Kidney (tissue), 13 donors: ENCODE measurements at regions not wholly inside any gene's neighbourhood (a gene's known extent, or its start where the extent isn't known, plus 50 kb on each side); places are given as distances from the start of the nearest gene placed in this dataset.

Experiments
- DNase-seq, 5 donors: peaks; one replicate each; pipeline ENCODE4 v3.0.0-alpha.2; 2013 to 2020
- FAIRE-seq: peaks from 2 replicates; lab custom pipeline; 2012; peaks lifted over from hg19 to GRCh38; lab: Jason Lieb, UNC
- H3K27ac ChIP-seq, 2 donors: one replicate each; pipeline ENCODE4 v1.7.0; 2013; ENCODE audit warnings: low read depth in 2 of 2, low read length in 2 of 2, inconsistent platforms in 1 of 2
- H3K27me3 ChIP-seq: one replicate; pipeline ENCODE4 v1.7.1; 2013; ENCODE audit warnings: low read length, inconsistent platforms; ENCODE audit not compliant: control insufficient read depth, insufficient read depth
- H3K36me3 ChIP-seq, 3 donors: one replicate each; pipeline versions ENCODE4 v1.7.0 to v1.7.1; 2013; ENCODE audit warnings: low read length in 3 of 3, control low read depth in 1 of 3, inconsistent platforms in 1 of 3; ENCODE audit not compliant: insufficient read depth in 3 of 3, control insufficient read depth in 2 of 3
- H3K4me1 ChIP-seq, 3 donors: one replicate each; pipeline versions ENCODE4 v1.7.0 to v1.7.1; 2013; ENCODE audit warnings: low read length in 3 of 3, inconsistent platforms in 1 of 3, low read depth in 1 of 3; ENCODE audit not compliant: control insufficient read depth in 2 of 3, insufficient read depth in 2 of 3
- H3K4me3 ChIP-seq, 3 donors: one replicate each; pipeline versions ENCODE4 v1.7.0 to v1.8.1; 2013; ENCODE audit warnings: low read length in 3 of 3, control low read depth in 1 of 3, inconsistent platforms in 1 of 3
- H3K9ac ChIP-seq, 3 donors: one replicate each; pipeline versions ENCODE4 v1.7.0 to v1.7.1; 2013; ENCODE audit warnings: low read length in 3 of 3, control low read depth in 1 of 3, inconsistent platforms in 1 of 3
- H3K9me3 ChIP-seq, 3 donors: one replicate each; pipeline versions ENCODE4 v1.7.0 to v1.7.1; 2013; ENCODE audit warnings: low read length in 3 of 3, control low read depth in 1 of 3, inconsistent platforms in 1 of 3; ENCODE audit not compliant: control insufficient read depth in 2 of 3, insufficient read depth in 1 of 3
- intact Hi-C: fragments of 100-400 bp; cut with DNase I; formaldehyde crosslinking; loops from one replicate; pipeline ENCODE4 v1.11.1; 2022
- TF ChIP-seq, protein P1 (sequence below): IDR thresholded peaks from 3 replicates; pipeline ENCODE4 v1.5.1; 2012; ENCODE audit warnings: mild to moderate bottlenecking, moderate library complexity, borderline replicate concordance; ENCODE audit not compliant: insufficient read depth; ENCODE audit errors: extremely low read depth
- donor health status: control.
- donor health status: control.
- donor health status: control.
- donor health status: control.
- donor health status: control.
- donor health status: DM: yes; HTN: yes; CAD: no.
- donor health status: Normal renal cell carcinoma (clear cell type).

- TF ChIP-seq, protein P1, sequence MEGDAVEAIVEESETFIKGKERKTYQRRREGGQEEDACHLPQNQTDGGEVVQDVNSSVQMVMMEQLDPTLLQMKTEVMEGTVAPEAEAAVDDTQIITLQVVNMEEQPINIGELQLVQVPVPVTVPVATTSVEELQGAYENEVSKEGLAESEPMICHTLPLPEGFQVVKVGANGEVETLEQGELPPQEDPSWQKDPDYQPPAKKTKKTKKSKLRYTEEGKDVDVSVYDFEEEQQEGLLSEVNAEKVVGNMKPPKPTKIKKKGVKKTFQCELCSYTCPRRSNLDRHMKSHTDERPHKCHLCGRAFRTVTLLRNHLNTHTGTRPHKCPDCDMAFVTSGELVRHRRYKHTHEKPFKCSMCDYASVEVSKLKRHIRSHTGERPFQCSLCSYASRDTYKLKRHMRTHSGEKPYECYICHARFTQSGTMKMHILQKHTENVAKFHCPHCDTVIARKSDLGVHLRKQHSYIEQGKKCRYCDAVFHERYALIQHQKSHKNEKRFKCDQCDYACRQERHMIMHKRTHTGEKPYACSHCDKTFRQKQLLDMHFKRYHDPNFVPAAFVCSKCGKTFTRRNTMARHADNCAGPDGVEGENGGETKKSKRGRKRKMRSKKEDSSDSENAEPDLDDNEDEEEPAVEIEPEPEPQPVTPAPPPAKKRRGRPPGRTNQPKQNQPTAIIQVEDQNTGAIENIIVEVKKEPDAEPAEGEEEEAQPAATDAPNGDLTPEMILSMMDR: no peak
- H3K4me3 ChIP-seq: no peak overlapping the region
- H3K9me3 ChIP-seq: no peaks in the 10 kb centered on the region
- no peak for FAIRE-seq
- no peak overlapping the region for H3K27ac ChIP-seq
- H3K27me3 ChIP-seq: no peaks in the 10 kb centered on the region
- no peaks in the 10 kb centered on the region for H3K4me1 ChIP-seq
- H3K9ac ChIP-seq: no peak overlapping the region
- DNase-seq: no peak
- no peaks in the 10 kb centered on the region for H3K36me3 ChIP-seq
- intact Hi-C loops: no loop called here
Observed at GRCh38 chr16:80107900-80108299, 432.9 kb upstream of the DYNLRB2 start.

GRCh38 chr16:80105751-80106150 lies 435.0 kb upstream of the DYNLRB2 start:
- Histone ChIP-seq H3K9ac (no peak overlapping the region), H3K36me3 (no peaks in the 10 kb centered on the region), H3K4me1 (no peaks in the 10 kb centered on the region), H3K4me3 (no peak overlapping the region), H3K27ac (no peak overlapping the region), H3K27me3 (no peaks in the 10 kb centered on the region), H3K9me3 (no peaks in the 10 kb centered on the region)
- TF ChIP-seq, protein P1: no peak
- no peak for DNase-seq
- no peak for FAIRE-seq
- intact Hi-C loops: no loop called here

- Histone ChIP-seq H3K9ac (no peak overlapping the region), H3K36me3 (no peaks in the 10 kb centered on the region), H3K4me3 (no peak overlapping the region), H3K27me3 (no peaks in the 10 kb centered on the region), H3K27ac (no peak overlapping the region), H3K4me1 (no peaks in the 10 kb centered on the region), H3K9me3 (no peaks in the 10 kb centered on the region)
- FAIRE-seq: no peak
- TF ChIP-seq, protein P1: no peak
- intact Hi-C loops: no loop called here
- DNase-seq: no peak
Observed at GRCh38 chr16:80105160-80105559, 435.6 kb upstream of the DYNLRB2 start.

DNA sequence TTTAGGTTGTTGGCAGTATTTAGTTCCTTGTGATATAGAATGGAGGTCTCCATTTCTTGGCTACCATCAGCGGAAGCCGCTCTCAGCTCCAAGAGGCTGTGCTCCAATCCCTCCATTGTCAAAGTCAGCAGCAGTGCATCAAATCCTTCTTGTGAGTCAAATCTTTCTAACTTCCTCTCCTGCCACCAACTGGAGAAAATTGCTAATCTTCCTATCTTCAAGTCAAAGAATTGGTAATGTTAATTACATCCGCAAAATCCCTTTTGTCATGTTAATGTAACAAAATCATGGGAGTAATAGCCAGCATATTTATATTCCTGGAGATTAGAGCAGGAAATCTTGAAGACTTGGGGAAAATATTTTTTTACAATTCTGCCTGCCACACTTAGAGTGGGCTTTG lies 436.4 kb upstream of the DYNLRB2 start:
- Histone ChIP-seq H3K4me3 (no peak overlapping the region), H3K9me3 (no peaks in the 10 kb centered on the region), H3K27me3 (no peaks in the 10 kb centered on the region), H3K36me3 (no peaks in the 10 kb centered on the region), H3K27ac (no peak overlapping the region), H3K9ac (no peak overlapping the region), H3K4me1 (no peaks in the 10 kb centered on the region)
- TF ChIP-seq, protein P1: no peak
- DNase-seq: no peak
- intact Hi-C loops: no loop called here
- FAIRE-seq: no peak
